ENCODE measurements at regions not wholly inside any gene's neighbourhood (a gene's known extent, or its start where the extent isn't known, plus 50 kb on each side); places are given as distances from the start of the nearest gene placed in this dataset.
A peak's percentile ranks its signal among the peaks of the same experiment; 100 is the strongest.

DNA sequence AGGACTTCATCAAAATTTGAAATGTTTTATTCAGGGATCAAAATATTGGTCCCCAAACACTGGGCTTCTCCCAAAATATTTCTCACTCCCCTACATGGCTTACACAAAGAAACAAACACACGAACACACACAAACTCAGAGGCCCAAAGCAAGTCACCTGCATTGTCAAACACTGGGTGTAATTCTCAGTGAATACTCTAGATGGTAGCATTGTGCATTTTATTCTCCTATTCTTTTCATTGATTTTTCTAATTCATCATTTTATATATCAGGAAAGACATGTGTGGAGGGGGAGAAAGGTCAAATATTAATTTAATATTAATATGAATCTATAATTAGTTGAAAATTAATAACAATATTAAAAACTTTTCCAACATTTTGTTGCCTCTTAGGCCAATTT is 72.3 kb upstream of the TNMD start:
- peak; percentile 24 for DNase-seq (ENCODE audit: low read depth)

GRCh38 chrX:100494646-100495370 is 84.7 kb upstream of the PCDH19 start:
- DNase-seq (ENCODE audit: low read depth), result no peak

DNA sequence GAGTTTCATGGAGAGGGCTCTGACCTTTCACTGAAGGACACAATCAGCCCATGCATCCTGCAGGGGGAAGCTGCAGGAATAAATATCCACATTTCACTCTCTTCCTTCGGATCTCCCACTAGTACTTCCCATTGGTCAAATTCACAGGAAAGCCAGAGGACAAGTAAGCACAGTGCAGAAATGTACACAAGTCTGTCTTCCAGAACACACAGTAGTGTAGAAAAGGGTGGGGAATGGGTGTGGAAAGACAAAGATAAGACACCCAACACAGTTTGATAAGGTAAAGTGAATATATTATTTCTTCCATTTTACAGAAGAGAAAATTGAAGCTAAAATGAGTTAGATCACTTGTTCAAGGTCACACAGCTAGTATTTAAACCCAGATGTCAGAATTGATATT is 81.1 kb upstream of the PCDH19 start:
- DNase-seq (ENCODE audit: low read depth), result no peak

GRCh38 chrX:100487795-100488194 is 77.7 kb upstream of the PCDH19 start:
- DNase-seq (ENCODE audit: low read depth), result no peak

DNA sequence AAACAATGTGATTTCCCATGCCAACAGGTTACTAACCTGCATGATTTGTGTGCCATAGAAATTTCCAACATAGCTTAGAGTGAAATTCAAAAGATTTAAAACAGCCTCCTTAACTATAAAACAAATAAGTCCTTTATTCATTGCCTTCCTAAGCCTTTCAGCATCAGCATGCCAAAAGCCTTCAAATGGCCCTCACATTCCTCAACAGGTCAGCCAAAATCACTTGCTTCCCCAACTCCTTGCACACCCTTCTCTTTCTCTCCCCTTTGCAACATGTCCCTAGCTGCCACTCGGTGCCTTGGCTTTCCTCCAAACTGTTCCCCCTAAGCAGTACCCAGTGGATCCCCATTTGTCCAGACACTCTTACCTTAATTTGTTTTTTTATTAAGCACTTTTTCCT is 74.9 kb upstream of the PCDH19 start:
- no peak for DNase-seq (ENCODE audit: low read depth)

DNA sequence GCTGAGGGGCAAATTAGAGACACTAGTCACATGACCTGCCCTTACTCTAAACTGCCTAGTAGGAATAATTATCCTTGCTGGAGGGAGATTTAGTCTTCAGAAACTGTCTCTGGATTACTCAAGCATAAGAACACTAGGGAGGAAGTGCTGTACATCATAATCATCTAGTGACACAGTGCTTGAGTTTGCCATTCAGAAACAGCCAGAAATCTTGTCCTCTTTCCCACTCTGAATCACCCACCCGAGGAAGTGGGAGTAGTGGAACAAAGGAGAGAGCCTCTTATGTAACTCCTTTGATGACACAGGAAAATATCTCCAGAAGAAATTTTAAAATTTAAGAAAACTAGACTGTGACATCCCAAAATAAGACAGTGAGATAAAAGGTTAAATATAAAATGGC is 69.3 kb upstream of the PCDH19 start:
- DNase-seq (ENCODE audit: low read depth), result no peak

DNA sequence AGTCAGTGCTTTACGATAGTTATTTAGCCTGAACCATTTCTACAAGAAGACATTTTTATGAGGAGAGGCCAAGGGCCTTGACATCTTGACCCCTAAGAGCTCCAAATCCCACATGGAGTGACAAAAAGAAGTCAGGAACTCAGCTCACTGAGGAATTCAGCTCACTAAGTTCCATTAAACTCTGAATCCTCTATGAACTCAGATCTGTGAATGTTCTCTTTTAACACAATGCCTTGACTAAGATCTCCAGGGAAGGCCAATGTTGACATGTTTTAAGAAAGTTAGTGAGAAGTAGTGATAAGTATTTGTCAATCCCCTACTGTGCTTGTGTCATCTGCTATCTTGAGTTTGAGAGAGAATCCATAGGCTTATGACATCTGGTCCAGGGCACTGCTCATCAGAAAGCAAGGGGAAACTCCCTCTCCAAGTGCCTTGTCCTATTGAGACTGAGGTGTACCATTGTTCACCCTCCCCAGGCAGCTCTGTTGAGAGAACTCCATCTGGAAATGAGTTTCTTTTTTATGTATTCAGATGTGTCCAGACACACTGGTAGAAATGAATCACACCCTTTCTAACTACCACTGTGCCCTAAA is 68.7 kb upstream of the PCDH19 start:
- no peak for DNase-seq (ENCODE audit: low read depth)

DNA sequence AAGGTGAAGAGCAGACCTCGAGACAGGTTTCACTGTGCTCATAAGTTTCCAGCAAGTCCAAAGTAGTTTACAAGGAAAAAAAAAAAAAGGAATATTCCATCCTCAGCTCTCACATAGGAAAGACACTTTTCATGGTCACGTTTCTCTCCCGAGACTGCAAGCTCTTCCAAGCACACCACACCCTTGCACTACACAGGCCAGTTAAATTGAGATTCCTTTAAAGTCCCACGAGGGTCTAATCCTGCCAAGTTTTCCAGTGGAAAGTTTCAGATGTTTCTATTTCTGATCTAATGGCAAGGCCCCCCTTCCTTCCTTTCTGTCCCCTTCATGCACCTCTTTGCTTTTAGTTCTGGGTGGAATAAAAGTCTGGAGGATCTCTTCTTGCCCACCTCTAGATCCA is 67.9 kb upstream of the PCDH19 start:
- no peak for DNase-seq (ENCODE audit: low read depth)

DNA sequence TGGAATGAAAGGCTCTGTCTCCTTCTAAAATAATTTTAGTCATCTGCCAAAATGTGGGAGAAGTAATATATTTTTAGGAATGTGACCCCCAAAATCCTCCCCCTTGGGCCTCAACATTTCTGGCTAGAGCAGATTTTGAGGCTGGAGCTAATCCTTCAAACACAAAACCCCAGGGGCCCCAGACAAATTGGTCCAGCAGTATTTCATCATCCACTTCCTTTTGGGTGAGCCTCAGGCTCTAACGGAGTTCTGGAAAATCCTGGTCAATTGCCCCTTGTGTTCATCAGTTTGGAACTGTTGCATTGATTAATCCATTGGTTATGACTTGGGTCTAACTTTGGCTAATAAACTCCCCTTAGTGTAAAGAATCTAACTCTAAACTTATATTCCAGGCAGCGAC is 67.4 kb upstream of the PCDH19 start:
- DNase-seq (ENCODE audit: low read depth), result no peak

Measured in M059J (cell line).